ENCODE measurements at regions not wholly inside any gene's neighbourhood (a gene's known extent, or its start where the extent isn't known, plus 50 kb on each side); places are given as distances from the start of the nearest gene placed in this dataset.

DNA sequence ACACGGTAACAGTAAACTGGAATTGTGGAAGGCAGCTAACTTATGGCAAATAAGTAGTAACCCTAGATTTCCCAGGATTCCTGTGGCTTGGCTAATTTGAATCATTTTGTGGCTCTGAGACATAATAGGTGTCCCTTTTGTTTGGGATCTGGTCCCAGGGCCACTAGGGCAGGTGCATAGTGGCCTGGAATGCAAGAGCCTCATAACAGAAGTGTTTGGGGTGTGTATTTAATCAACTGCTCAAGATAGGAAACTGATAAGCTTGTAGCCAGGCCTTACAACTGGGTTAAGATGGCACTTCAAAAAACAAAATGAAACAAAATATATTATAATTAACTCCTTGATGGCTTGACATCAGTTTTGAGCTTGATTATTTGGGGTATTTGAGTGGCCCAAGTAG, 541.8 kb downstream of the ETV1 start:
- H3K4me1 ChIP-seq = no peaks in the 10 kb centered on the region
- intact Hi-C loops (cut with DNase I; ENCODE audit: low total_unique reads) = no loop called here
- 81 to 95% (median 88%) methylated on average over 1 of the region's 1 CpG for WGBS, 5 donors
- H3K27me3 ChIP-seq = no peaks in the 10 kb centered on the region
- H3K27ac ChIP-seq = no peak overlapping the region
- no peak for DNase-seq
- TF ChIP-seq POLR2AphosphoS5 (IDR thresholded peaks at IDR 0.05) = no peak
- TF ChIP-seq, protein P1, sequence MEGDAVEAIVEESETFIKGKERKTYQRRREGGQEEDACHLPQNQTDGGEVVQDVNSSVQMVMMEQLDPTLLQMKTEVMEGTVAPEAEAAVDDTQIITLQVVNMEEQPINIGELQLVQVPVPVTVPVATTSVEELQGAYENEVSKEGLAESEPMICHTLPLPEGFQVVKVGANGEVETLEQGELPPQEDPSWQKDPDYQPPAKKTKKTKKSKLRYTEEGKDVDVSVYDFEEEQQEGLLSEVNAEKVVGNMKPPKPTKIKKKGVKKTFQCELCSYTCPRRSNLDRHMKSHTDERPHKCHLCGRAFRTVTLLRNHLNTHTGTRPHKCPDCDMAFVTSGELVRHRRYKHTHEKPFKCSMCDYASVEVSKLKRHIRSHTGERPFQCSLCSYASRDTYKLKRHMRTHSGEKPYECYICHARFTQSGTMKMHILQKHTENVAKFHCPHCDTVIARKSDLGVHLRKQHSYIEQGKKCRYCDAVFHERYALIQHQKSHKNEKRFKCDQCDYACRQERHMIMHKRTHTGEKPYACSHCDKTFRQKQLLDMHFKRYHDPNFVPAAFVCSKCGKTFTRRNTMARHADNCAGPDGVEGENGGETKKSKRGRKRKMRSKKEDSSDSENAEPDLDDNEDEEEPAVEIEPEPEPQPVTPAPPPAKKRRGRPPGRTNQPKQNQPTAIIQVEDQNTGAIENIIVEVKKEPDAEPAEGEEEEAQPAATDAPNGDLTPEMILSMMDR (IDR thresholded peaks at IDR 0.05) = no peak
- no peak for TF ChIP-seq POLR2A (IDR thresholded peaks at IDR 0.05)
- TF ChIP-seq EP300 (IDR thresholded peaks at IDR 0.05) = no peak
- no peaks in the 10 kb centered on the region for H3K36me3 ChIP-seq
- no peaks in the 10 kb centered on the region for H3K9me3 ChIP-seq
- H3K4me3 ChIP-seq = no peak overlapping the region

DNA sequence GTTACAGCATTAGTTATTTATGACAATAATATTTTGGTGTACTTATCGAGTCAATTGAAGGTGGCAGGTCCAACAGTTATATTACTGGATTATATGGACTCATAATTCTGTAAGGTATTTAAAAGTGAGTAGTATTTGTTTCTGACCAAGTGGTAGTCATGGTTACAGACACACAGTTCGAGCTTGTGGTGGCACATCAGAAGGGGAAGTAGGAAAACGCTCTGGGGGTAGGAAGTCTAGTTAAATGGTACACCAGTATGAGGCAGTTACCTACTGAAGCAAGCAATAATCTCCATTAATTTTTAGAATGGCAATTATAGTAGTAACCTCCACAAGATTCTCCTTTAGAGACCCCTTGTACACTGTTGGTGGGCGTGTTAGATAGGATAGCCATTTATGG, 541.2 kb downstream of the ETV1 start:
- Histone ChIP-seq H3K27me3 (no peaks in the 10 kb centered on the region), H3K36me3 (no peaks in the 10 kb centered on the region), H3K9me3 (no peaks in the 10 kb centered on the region), H3K27ac (no peak overlapping the region), H3K4me1 (no peaks in the 10 kb centered on the region), H3K4me3 (no peak overlapping the region)
- intact Hi-C loops (cut with DNase I; ENCODE audit: low total_unique reads) = no loop called here
- 71 to 76% (median 75%) methylated on average over 4 of the region's 4 CpGs for WGBS, 5 donors
- TF ChIP-seq, protein P1 (IDR thresholded peaks at IDR 0.05) = no peak
- TF ChIP-seq EP300 (IDR thresholded peaks at IDR 0.05) (no peak), POLR2AphosphoS5 (IDR thresholded peaks at IDR 0.05) (no peak), POLR2A (IDR thresholded peaks at IDR 0.05) (no peak)
- no peak for DNase-seq

DNA sequence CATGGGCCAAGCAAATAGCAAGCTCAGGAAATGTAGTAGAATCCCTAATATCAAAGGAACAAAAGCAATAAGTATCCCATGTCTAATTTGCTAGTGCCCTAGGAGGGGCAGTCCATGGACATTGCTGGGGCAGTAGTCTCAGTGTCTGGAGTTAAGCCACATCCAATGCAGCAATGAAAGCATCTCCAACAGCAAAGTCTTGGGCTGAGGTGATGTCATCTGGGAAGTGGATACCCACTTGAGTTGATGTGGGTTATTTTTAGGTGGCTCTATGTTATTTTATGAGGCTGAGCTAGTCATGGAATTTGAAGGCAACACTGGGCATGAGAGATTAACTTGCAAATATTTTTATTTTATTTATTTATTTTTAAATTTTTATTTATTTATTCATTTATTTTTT, 540.0 kb downstream of the ETV1 start:
- no peak for TF ChIP-seq EP300 (IDR thresholded peaks at IDR 0.05)
- no peak for TF ChIP-seq POLR2A (IDR thresholded peaks at IDR 0.05)
- TF ChIP-seq, protein P1 (IDR thresholded peaks at IDR 0.05) = no peak
- no peak for TF ChIP-seq POLR2AphosphoS5 (IDR thresholded peaks at IDR 0.05)
- H3K27ac ChIP-seq = no peak overlapping the region

DNA sequence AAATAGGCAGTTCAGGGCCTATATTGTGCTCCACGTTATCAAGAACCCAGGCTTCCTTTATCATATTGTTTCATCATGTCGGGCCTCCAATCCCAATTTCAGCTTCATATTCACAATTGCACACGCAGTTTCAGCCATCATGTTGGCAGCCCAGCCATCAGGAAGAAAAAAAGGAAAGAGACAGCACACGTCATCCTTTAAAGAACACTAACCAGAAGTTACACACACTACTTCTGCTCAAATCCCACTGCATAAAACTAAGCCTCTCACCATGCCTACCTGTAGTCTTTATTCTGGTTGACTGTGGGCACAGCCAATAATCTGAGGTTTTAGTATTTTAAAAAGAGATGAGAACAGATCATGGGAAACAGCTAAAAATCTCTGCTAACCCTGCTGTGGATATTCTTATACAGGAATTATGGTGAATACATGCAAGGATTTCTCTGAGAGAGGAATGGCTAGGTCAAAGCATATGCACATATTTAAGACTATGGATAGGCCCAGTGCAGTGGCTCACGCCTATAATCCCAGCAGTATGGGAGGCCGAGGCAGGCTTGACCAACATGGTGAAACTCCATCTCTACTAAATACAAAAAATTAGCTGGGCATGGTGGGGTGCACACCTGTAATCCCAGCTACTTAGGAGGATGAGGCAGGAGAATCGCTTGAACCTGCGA, 534.4 kb downstream of the ETV1 start:
- H3K27ac ChIP-seq = no peak overlapping the region
- H3K4me3 ChIP-seq = no peak overlapping the region
- no peak for DNase-seq
- H3K27me3 ChIP-seq = no peaks in the 10 kb centered on the region
- TF ChIP-seq POLR2A (IDR thresholded peaks at IDR 0.05) = no peak
- TF ChIP-seq, protein P1 (IDR thresholded peaks at IDR 0.05) = no peak
- no peak for TF ChIP-seq EP300 (IDR thresholded peaks at IDR 0.05)
- no peak for TF ChIP-seq POLR2AphosphoS5 (IDR thresholded peaks at IDR 0.05)
- 78 to 89% (median 87%) methylated on average over 8 of the region's 8 CpGs for WGBS, 5 donors
- H3K4me1 ChIP-seq = no peaks in the 10 kb centered on the region
- no peaks in the 10 kb centered on the region for H3K36me3 ChIP-seq
- no peaks in the 10 kb centered on the region for H3K9me3 ChIP-seq
- intact Hi-C loops (cut with DNase I; ENCODE audit: low total_unique reads) = no loop called here

More for the DNA sequence above, 540.0 kb downstream of the ETV1 start:
- Histone ChIP-seq H3K36me3 (no peaks in the 10 kb centered on the region), H3K4me1 (no peaks in the 10 kb centered on the region), H3K9me3 (no peaks in the 10 kb centered on the region), H3K27me3 (no peaks in the 10 kb centered on the region), H3K4me3 (no peak overlapping the region)
- intact Hi-C loops (cut with DNase I; ENCODE audit: low total_unique reads) = no loop called here
- DNase-seq = no peak

Measured in stomach (tissue), 8 donors.